Right lobe of liver (tissue), 6 donors: ENCODE measurements at regions not wholly inside any gene's neighbourhood (a gene's known extent, or its start where the extent isn't known, plus 50 kb on each side); places are given as distances from the start of the nearest gene placed in this dataset.

ENCODE experiments used
- ATAC-seq, 4 donors: fragments of 200-7000 bp; cut with Tn5 transposase; one replicate each; pipeline ENCODE4 v1.9.1; 2020; ENCODE audit warnings: mild to moderate bottlenecking in 4 of 4, moderate library complexity in 4 of 4
- DNase-seq, 3 donors: peaks; one replicate each; pipeline ENCODE4 v3.0.0-alpha.2; 2020
- H3K27ac ChIP-seq, 3 donors: fragments of 200-600 bp; one replicate each; pipeline ENCODE4 v1.8.0; 2022
- H3K27me3 ChIP-seq, 2 donors: fragments of 200-600 bp; one replicate each; pipeline ENCODE4 v1.8.0; 2022
- H3K36me3 ChIP-seq, 4 donors: fragments of 200-600 bp; sonication (generic) in 1 of 4; one replicate each; pipeline versions ENCODE4 v1.5.1 to v1.8.0; 2017 to 2022; ENCODE audit warnings: control low read depth in 1 of 4
- H3K4me1 ChIP-seq, 4 donors: fragments of 200-600 bp; sonication (generic) in 1 of 4; one replicate each; pipeline versions ENCODE4 v1.5.1 to v1.8.0; 2017 to 2022; ENCODE audit warnings: control low read depth in 1 of 4
- H3K4me3 ChIP-seq, 3 donors: fragments of 200-600 bp; one replicate each; pipeline ENCODE4 v1.8.0; 2022
- H3K9me3 ChIP-seq, 4 donors: fragments of 200-600 bp; sonication (generic) in 1 of 4; one replicate each; pipeline versions ENCODE4 v1.5.1 to v1.8.0; 2017 to 2022; ENCODE audit warnings: control low read depth in 1 of 4
- CTCF ChIP-seq, 4 donors: fragments of 200-600 bp in 3 of 4; fragments of 450-650 bp in 1 of 4; IDR thresholded peaks; one replicate each; pipeline versions ENCODE4 v1.5.1 to v1.8.0; 2016 to 2022; ENCODE audit warnings: antibody characterized with exemption in 4 of 4, mild to moderate bottlenecking in 2 of 4
- POLR2A ChIP-seq: fragments of 450-650 bp; IDR thresholded peaks from one replicate; pipeline ENCODE4 v1.6.1; 2017; ENCODE audit warnings: antibody characterized with exemption, mild to moderate bottlenecking
- WGBS: methylation state at CpG from one replicate; pipeline ENCODE4 v1.1.6; 2018; ENCODE audit warnings: low coverage, low lambda C conversion rate; ENCODE audit not compliant: insufficient coverage; ENCODE audit errors: missing lambda C conversion rate; 5-methylcytosine and 5-hydroxymethylcytosine counted together
- intact Hi-C, 2 donors: fragments of 100-400 bp; cut with DNase I; formaldehyde crosslinking; loops; one replicate each; pipeline versions ENCODE4 v1.11.2 to v1.14.1; 2022
- donor health status: DM: no; HTN: yes; CAD: no.
- donor health status: DM: no; HTN: no; CAD: no.
- donor health status: DM: no; HTN: no; CAD: no.
- donor health status: DM: no; HTN: yes; CAD: no.
- donor health status: DM: no; HTN: yes; CAD: no.

- ATAC-seq = no peak
- H3K9me3 ChIP-seq = no peaks in the 10 kb centered on the region
- no peaks in the 10 kb centered on the region for H3K36me3 ChIP-seq
- WGBS = 64% methylated on average over 6 of the region's 6 CpGs
- intact Hi-C loops = no loop called here
- no peaks in the 10 kb centered on the region for H3K27me3 ChIP-seq
- H3K4me3 ChIP-seq = no peak overlapping the region
- DNase-seq = no peak
- no peaks in the 10 kb centered on the region for H3K4me1 ChIP-seq
- H3K27ac ChIP-seq = no peak overlapping the region
- no peak for TF ChIP-seq CTCF (IDR thresholded peaks at IDR 0.05)
- no peak for TF ChIP-seq POLR2A
Measured at GRCh38 chr4:24321616-24322015, 262.7 kb downstream of the DHX15 start.

- no peak for DNase-seq
- intact Hi-C loops = no loop called here
- Histone ChIP-seq H3K27ac (no peak overlapping the region), H3K27me3 (no peaks in the 10 kb centered on the region), H3K4me1 (no peaks in the 10 kb centered on the region), H3K36me3 (no peaks in the 10 kb centered on the region), H3K9me3 (no peaks in the 10 kb centered on the region), H3K4me3 (no peak overlapping the region)
- no peak for TF ChIP-seq CTCF (IDR thresholded peaks at IDR 0.05)
- TF ChIP-seq POLR2A = no peak
- ATAC-seq = no peak
- 73% methylated on average over 6 of the region's 6 CpGs for WGBS
Measured at GRCh38 chr4:24321131-24321530, 263.2 kb downstream of the DHX15 start.

- DNase-seq = no peak
- intact Hi-C loops = no loop called here
- H3K27ac ChIP-seq = no peak overlapping the region
- TF ChIP-seq CTCF (IDR thresholded peaks at IDR 0.05) = no peak
- no peak for TF ChIP-seq POLR2A
- H3K36me3 ChIP-seq = no peaks in the 10 kb centered on the region
- no peaks in the 10 kb centered on the region for H3K4me1 ChIP-seq
- no peaks in the 10 kb centered on the region for H3K9me3 ChIP-seq
- WGBS = 83% methylated on average over 5 of the region's 5 CpGs
- H3K4me3 ChIP-seq = no peak overlapping the region
- no peak for ATAC-seq
- no peaks in the 10 kb centered on the region for H3K27me3 ChIP-seq
Measured at GRCh38 chr4:24319387-24319786, 265.0 kb downstream of the DHX15 start.

- Histone ChIP-seq H3K36me3 (no peaks in the 10 kb centered on the region), H3K4me1 (peaks cover 0 to 18% (median 8%) of the 10 kb centered on the region in 4 donors), H3K27me3 (no peaks in the 10 kb centered on the region), H3K4me3 (no peak overlapping the region), H3K9me3 (no peaks in the 10 kb centered on the region), H3K27ac (no peak overlapping the region)
- intact Hi-C loops = no loop called here
- no peak for DNase-seq
- no peak for ATAC-seq
- no CpG with 5 or more reads among the region's 1 CpG for whole genome bisulfite sequencing
- no peak for TF ChIP-seq POLR2A
- TF ChIP-seq CTCF (IDR thresholded peaks at IDR 0.05) = no peak
Measured at GRCh38 chr4:24315056-24315455, 269.3 kb downstream of the DHX15 start.

- peak; percentile 92 to 96 (median 95) for ATAC-seq
- TF ChIP-seq CTCF (IDR thresholded peaks at IDR 0.05) = no peak
- TF ChIP-seq POLR2A = no peak
- Histone ChIP-seq H3K27me3 (no peaks in the 10 kb centered on the region), H3K9me3 (no peaks in the 10 kb centered on the region), H3K36me3 (no peaks in the 10 kb centered on the region), H3K4me3 (no peak overlapping the region), H3K27ac (peak overlapping the region in 2 of 3 donors; percentile 1 to 46), H3K4me1 (peaks cover 0 to 18% (median 8%) of the 10 kb centered on the region in 4 donors)
- no peak for DNase-seq
- WGBS = 64% methylated on average over 3 of the region's 3 CpGs
- intact Hi-C loops = no loop called here
Measured at GRCh38 chr4:24312261-24312913, 272.0 kb downstream of the DHX15 start.
